ENCODE measurements at regions not wholly inside any gene's neighbourhood (a gene's known extent, or its start where the extent isn't known, plus 50 kb on each side); places are given as distances from the start of the nearest gene placed in this dataset.

GRCh38 chr21:39057121-39057520, 126.1 kb downstream of the PSMG1 start:
- TF ChIP-seq POLR2A (IDR thresholded peaks at IDR 0.05): no peak
- no peak for TF ChIP-seq CTCF (IDR thresholded peaks at IDR 0.05)
- TF ChIP-seq POLR2AphosphoS5 (IDR thresholded peaks at IDR 0.05): no peak
- no peaks in the 10 kb centered on the region for H3K9me3 ChIP-seq
- no peaks in the 10 kb centered on the region for H3K4me1 ChIP-seq (replicated peaks)
- DNase-seq (ENCODE audit: low spot score): no peak
- no peak overlapping the region for H3K4me3 ChIP-seq
- H3K36me3 ChIP-seq: no peaks in the 10 kb centered on the region
- intact Hi-C loops (cut with DNase I): no loop called here
- no peaks in the 10 kb centered on the region for H3K27me3 ChIP-seq (replicated peaks; ENCODE audit: insufficient read depth)
- WGBS: 51% methylated on average over 2 of the region's 2 CpGs
- no peak overlapping the region for H3K27ac ChIP-seq

GRCh38 chr21:39056636-39057035, 126.6 kb downstream of the PSMG1 start:
- WGBS: 50% methylated on average over 2 of the region's 2 CpGs
- Histone ChIP-seq H3K36me3 (no peaks in the 10 kb centered on the region), H3K27me3 (replicated peaks; ENCODE audit: insufficient read depth) (no peaks in the 10 kb centered on the region), H3K27ac (no peak overlapping the region), H3K4me3 (no peak overlapping the region), H3K9me3 (no peaks in the 10 kb centered on the region), H3K4me1 (replicated peaks) (no peaks in the 10 kb centered on the region)
- TF ChIP-seq POLR2AphosphoS5 (IDR thresholded peaks at IDR 0.05) (no peak), CTCF (IDR thresholded peaks at IDR 0.05) (no peak), POLR2A (IDR thresholded peaks at IDR 0.05) (no peak)
- intact Hi-C loops (cut with DNase I): no loop called here
- DNase-seq (ENCODE audit: low spot score): no peak

- WGBS: 87% methylated on average over 6 of the region's 6 CpGs
- Histone ChIP-seq H3K36me3 (no peaks in the 10 kb centered on the region), H3K27ac (no peak overlapping the region), H3K27me3 (replicated peaks; ENCODE audit: insufficient read depth) (no peaks in the 10 kb centered on the region), H3K4me1 (replicated peaks) (no peaks in the 10 kb centered on the region), H3K9me3 (no peaks in the 10 kb centered on the region), H3K4me3 (no peak overlapping the region)
- intact Hi-C loops (cut with DNase I): no loop called here
- no peak for DNase-seq (ENCODE audit: low spot score)
- TF ChIP-seq POLR2AphosphoS5 (IDR thresholded peaks at IDR 0.05) (no peak), CTCF (IDR thresholded peaks at IDR 0.05) (no peak), POLR2A (IDR thresholded peaks at IDR 0.05) (no peak)
These were observed 128.0 kb downstream of the PSMG1 start for GRCh38 chr21:39055167-39055767.

- no peak overlapping the region for H3K27ac ChIP-seq
- TF ChIP-seq POLR2A (IDR thresholded peaks at IDR 0.05): no peak
- no peak for TF ChIP-seq CTCF (IDR thresholded peaks at IDR 0.05)
- TF ChIP-seq POLR2AphosphoS5 (IDR thresholded peaks at IDR 0.05): no peak
- DNase-seq (ENCODE audit: low spot score): no peak
- H3K4me1 ChIP-seq (replicated peaks): no peaks in the 10 kb centered on the region
- no peaks in the 10 kb centered on the region for H3K36me3 ChIP-seq
- intact Hi-C loops (cut with DNase I): no loop called here
- H3K9me3 ChIP-seq: no peaks in the 10 kb centered on the region
- H3K4me3 ChIP-seq: no peak overlapping the region
- no peaks in the 10 kb centered on the region for H3K27me3 ChIP-seq (replicated peaks; ENCODE audit: insufficient read depth)
- WGBS: 91% methylated on average over 4 of the region's 4 CpGs
These were observed 129.2 kb downstream of the PSMG1 start for GRCh38 chr21:39054066-39054465.

GRCh38 chr21:39053126-39053525, 130.1 kb downstream of the PSMG1 start:
- TF ChIP-seq CTCF (IDR thresholded peaks at IDR 0.05): no peak
- TF ChIP-seq POLR2AphosphoS5 (IDR thresholded peaks at IDR 0.05): no peak
- no peak for TF ChIP-seq POLR2A (IDR thresholded peaks at IDR 0.05)
- intact Hi-C loops (cut with DNase I): no loop called here
- Histone ChIP-seq H3K4me3 (no peak overlapping the region), H3K36me3 (no peaks in the 10 kb centered on the region), H3K27me3 (replicated peaks; ENCODE audit: insufficient read depth) (no peaks in the 10 kb centered on the region), H3K9me3 (no peaks in the 10 kb centered on the region), H3K4me1 (replicated peaks) (no peaks in the 10 kb centered on the region), H3K27ac (no peak overlapping the region)
- WGBS: 94% methylated on average over 11 of the region's 11 CpGs
- DNase-seq (ENCODE audit: low spot score): no peak

All from prostate gland (tissue), 2 donors.